DND-41 (cell line): ENCODE measurements at regions not wholly inside any gene's neighbourhood (a gene's known extent, or its start where the extent isn't known, plus 50 kb on each side); places are given as distances from the start of the nearest gene placed in this dataset.

Source experiments
- EZH2 ChIP-seq: IDR thresholded peaks from 3 replicates; pipeline ENCODE4 v1.6.1; 2012; ENCODE audit warnings: borderline replicate concordance, low read depth, mild to moderate bottlenecking, moderate library complexity, low read length, inconsistent platforms; ENCODE audit not compliant: severe bottlenecking
- TF ChIP-seq, protein P1 (sequence below): IDR thresholded peaks from 2 replicates; pipeline ENCODE4 v1.5.1; 2012; ENCODE audit warnings: borderline replicate concordance, low read length, moderate library complexity, mild to moderate bottlenecking; ENCODE audit not compliant: poor library complexity, severe bottlenecking; ENCODE audit errors: extremely low read depth

DNA sequence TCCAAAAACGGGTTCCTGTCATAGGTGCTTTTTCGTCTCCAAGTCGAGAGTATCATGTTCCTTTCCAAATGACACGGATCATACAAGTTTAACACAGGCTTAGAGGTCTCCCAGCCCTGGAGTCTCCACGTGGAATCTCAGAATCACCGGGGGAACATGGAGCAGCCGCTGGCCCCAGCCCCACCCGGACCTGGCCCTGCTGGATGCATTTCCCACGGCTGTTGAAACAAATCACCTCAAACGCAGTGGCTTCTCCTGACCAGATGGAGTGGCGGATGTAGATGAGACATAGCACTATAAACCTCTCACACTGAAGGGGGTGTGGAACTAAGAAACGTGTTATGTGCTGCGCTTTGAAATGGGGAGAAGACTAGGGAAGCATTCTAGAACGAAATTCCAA, 70.0 kb upstream of the FRMD1 start:
- TF ChIP-seq, protein P1, sequence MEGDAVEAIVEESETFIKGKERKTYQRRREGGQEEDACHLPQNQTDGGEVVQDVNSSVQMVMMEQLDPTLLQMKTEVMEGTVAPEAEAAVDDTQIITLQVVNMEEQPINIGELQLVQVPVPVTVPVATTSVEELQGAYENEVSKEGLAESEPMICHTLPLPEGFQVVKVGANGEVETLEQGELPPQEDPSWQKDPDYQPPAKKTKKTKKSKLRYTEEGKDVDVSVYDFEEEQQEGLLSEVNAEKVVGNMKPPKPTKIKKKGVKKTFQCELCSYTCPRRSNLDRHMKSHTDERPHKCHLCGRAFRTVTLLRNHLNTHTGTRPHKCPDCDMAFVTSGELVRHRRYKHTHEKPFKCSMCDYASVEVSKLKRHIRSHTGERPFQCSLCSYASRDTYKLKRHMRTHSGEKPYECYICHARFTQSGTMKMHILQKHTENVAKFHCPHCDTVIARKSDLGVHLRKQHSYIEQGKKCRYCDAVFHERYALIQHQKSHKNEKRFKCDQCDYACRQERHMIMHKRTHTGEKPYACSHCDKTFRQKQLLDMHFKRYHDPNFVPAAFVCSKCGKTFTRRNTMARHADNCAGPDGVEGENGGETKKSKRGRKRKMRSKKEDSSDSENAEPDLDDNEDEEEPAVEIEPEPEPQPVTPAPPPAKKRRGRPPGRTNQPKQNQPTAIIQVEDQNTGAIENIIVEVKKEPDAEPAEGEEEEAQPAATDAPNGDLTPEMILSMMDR, result no peak
- no peak for TF ChIP-seq EZH2
